ENCODE measurements at regions not wholly inside any gene's neighbourhood (a gene's known extent, or its start where the extent isn't known, plus 50 kb on each side); places are given as distances from the start of the nearest gene placed in this dataset.

GRCh38 chr18:52227536-52227935, 112.5 kb upstream of the DCC start:
- no peaks in the 10 kb centered on the region for H3K36me3 ChIP-seq (ENCODE audit: control insufficient read depth in 2 of 4, insufficient read depth in 4 of 4, low read length in 3 of 4)
- H3K27me3 ChIP-seq (replicated peaks in 1 of 4; ENCODE audit: control insufficient read depth in 3 of 4, extremely low read depth in 1 of 4, insufficient read depth in 3 of 4, low read length in 3 of 4) = no peaks in the 10 kb centered on the region
- H3K23ac ChIP-seq (ENCODE audit: insufficient read length) = no peak overlapping the region
- no peaks in the 10 kb centered on the region for H3K9me3 ChIP-seq (ENCODE audit: insufficient read depth in 2 of 2, low read depth in 1 of 2, low read length in 1 of 2)
- H3K79me2 ChIP-seq (ENCODE audit: control insufficient read depth in 1 of 2, insufficient read depth in 2 of 2, low read length in 2 of 2) = no peaks in the 10 kb centered on the region
- H3K4me3 ChIP-seq (ENCODE audit: extremely low read depth in 1 of 4, insufficient read depth in 2 of 4, low read depth in 3 of 4, low read length in 4 of 4) = no peak overlapping the region
- H2BK15ac ChIP-seq (ENCODE audit: low read length) = no peak overlapping the region
- no peaks in the 10 kb centered on the region for H3K4me1 ChIP-seq (replicated peaks in 1 of 4; ENCODE audit: control insufficient read depth in 3 of 4, insufficient read depth in 4 of 4, low read length in 3 of 4)
- H2AFZ ChIP-seq (ENCODE audit: low read length) = no peak overlapping the region
- H3K4me2 ChIP-seq (ENCODE audit: insufficient read depth in 1 of 2, low read depth in 2 of 2, low read length in 2 of 2) = no peak overlapping the region
- H4K91ac ChIP-seq (replicated peaks; ENCODE audit: insufficient read length, low read length) = no peak overlapping the region
- H2BK12ac ChIP-seq (ENCODE audit: low read depth, low read length) = no peak overlapping the region
- H3K18ac ChIP-seq (ENCODE audit: extremely low read depth, low read length) = no peak overlapping the region
- H3K79me1 ChIP-seq (ENCODE audit: low read depth, low read length) = no peaks in the 10 kb centered on the region
- no peak overlapping the region for H2BK5ac ChIP-seq (ENCODE audit: low read depth, low read length)
- no peaks in the 10 kb centered on the region for H4K20me1 ChIP-seq (replicated peaks in 1 of 2; ENCODE audit: control insufficient read depth in 1 of 2, insufficient read depth in 2 of 2, low read length in 2 of 2)
- no peak overlapping the region for H2AK5ac ChIP-seq (ENCODE audit: low read depth, low read length)
- no peaks in the 10 kb centered on the region for H3K23me2 ChIP-seq (ENCODE audit: low read depth, low read length)
- DNase-seq (ENCODE audit: low read depth in 1 of 2, low spot score in 2 of 2) (no peak), FAIRE-seq (no peak)
- H2BK120ac ChIP-seq (replicated peaks; ENCODE audit: low read depth, low read length) = no peak overlapping the region
- no peak overlapping the region for H4K5ac ChIP-seq (ENCODE audit: insufficient read length, low read depth, low read length)
- POLR2A ChIA-PET (ENCODE audit: partially characterized antibody) = no interaction called here
- H4K8ac ChIP-seq (ENCODE audit: extremely low read depth, insufficient read depth, low read length) = no peak overlapping the region
- H3K56ac ChIP-seq (replicated peaks; ENCODE audit: insufficient read length, low read depth, low read length) = no peak overlapping the region
- H2BK20ac ChIP-seq (ENCODE audit: low read length) = no peak overlapping the region
- no peak overlapping the region for H3K27ac ChIP-seq (ENCODE audit: low read depth, low read length)
- no peak overlapping the region for H3K14ac ChIP-seq (ENCODE audit: insufficient read length)
- CTCF ChIA-PET (ENCODE audit: partially characterized antibody) = interaction anchor here (0.6 to 0.7 kb wide), 2 partner anchors 786 to 1900 kb away, joined by 3 read pairs; no protein-coding TSS in a partner anchor
- WGBS, 2 experiments (ENCODE audit: extremely low coverage in 1 of 2, insufficient coverage in 1 of 2, insufficient read length in 1 of 2, insufficient replicate concordance in 2 of 2, low coverage in 1 of 2, low lambda C conversion rate in 2 of 2, missing lambda C conversion rate in 1 of 2) = 95% methylated on average over 4 of the region's 4 CpGs; no CpG with 5 or more reads in 1 of the 2 experiments
- H3K4ac ChIP-seq (replicated peaks; ENCODE audit: insufficient read length, low read depth, low read length) = no peak overlapping the region
- H3K9ac ChIP-seq (replicated peaks in 1 of 4; ENCODE audit: extremely low read depth in 1 of 4, low read depth in 3 of 4, low read length in 3 of 4) = no peak overlapping the region
- TF ChIP-seq RBBP5 (IDR thresholded peaks at IDR 0.05; ENCODE audit: borderline replicate concordance, low read depth, low read length) (no peak), TAF7 (optimal IDR thresholded peaks at IDR 0.05; ENCODE audit: borderline replicate concordance, low read depth, low read length) (no peak), RAD21 (IDR thresholded peaks at IDR 0.05 in 1 of 2, conservative IDR thresholded peaks at IDR 0.05 in 1 of 2; ENCODE audit: low read depth in 2 of 2, low read length in 2 of 2) (no peak), KDM5A (IDR thresholded peaks at IDR 0.05; ENCODE audit: low read length) (no peak), SP1 (IDR thresholded peaks at IDR 0.05; ENCODE audit: low read depth, low read length) (no peak), EGR1 (IDR thresholded peaks at IDR 0.05; ENCODE audit: borderline replicate concordance, low read depth, low read length) (no peak), HDAC2 (IDR thresholded peaks at IDR 0.05; ENCODE audit: borderline replicate concordance in 1 of 2, low read depth in 2 of 2, low read length in 2 of 2) (no peak), CREB1 (IDR thresholded peaks at IDR 0.05) (no peak)
